Heart left ventricle (tissue), 16 donors: ENCODE measurements at regions not wholly inside any gene's neighbourhood (a gene's known extent, or its start where the extent isn't known, plus 50 kb on each side); places are given as distances from the start of the nearest gene placed in this dataset.

ENCODE experiments used
- ATAC-seq, 4 donors: fragments of 200-7000 bp; cut with Tn5 transposase; one replicate each; pipeline ENCODE4 v1.9.1; 2020 to 2022; ENCODE audit warnings: moderate library complexity in 4 of 4, mild to moderate bottlenecking in 3 of 4, moderate number of reproducible peaks in 1 of 4
- DNase-seq, 5 donors: peaks; one replicate each; pipeline ENCODE4 v3.0.0-alpha.2; 2020
- H3K27ac ChIP-seq, 12 donors: fragments of 200-600 bp; sonication (generic) in 4 of 12; one replicate each; pipeline versions ENCODE4 v1.5.0 to v1.8.0; 2016 to 2022; ENCODE audit warnings: mild to moderate bottlenecking in 2 of 12
- H3K27me3 ChIP-seq, 9 donors: fragments of 200-600 bp; sonication (generic) in 2 of 9; one replicate each; pipeline versions ENCODE4 v1.5.1 to v1.8.0; 2016 to 2022; ENCODE audit warnings: mild to moderate bottlenecking in 3 of 9
- H3K36me3 ChIP-seq, 9 donors: fragments of 200-600 bp; sonication (generic) in 2 of 9; one replicate each; pipeline versions ENCODE4 v1.5.0 to v1.8.0; 2018 to 2022; ENCODE audit warnings: mild to moderate bottlenecking in 2 of 9
- H3K4me1 ChIP-seq, 12 donors: fragments of 200-600 bp; sonication (generic) in 4 of 12; one replicate each; pipeline versions ENCODE4 v1.5.0 to v1.8.0; 2016 to 2022; ENCODE audit warnings: mild to moderate bottlenecking in 3 of 12
- H3K4me3 ChIP-seq, 12 donors: fragments of 200-600 bp; sonication (generic) in 4 of 12; one replicate each; pipeline versions ENCODE4 v1.5.0 to v1.8.0; 2017 to 2022; ENCODE audit warnings: mild to moderate bottlenecking in 9 of 12, moderate library complexity in 4 of 12
- H3K9me3 ChIP-seq, 12 donors: fragments of 200-600 bp; sonication (generic) in 4 of 12; one replicate each; pipeline versions ENCODE4 v1.5.0 to v1.8.0; 2016 to 2022; ENCODE audit warnings: mild to moderate bottlenecking in 1 of 12
- CTCF ChIP-seq, 12 donors: fragments of 200-600 bp; sonication (generic) in 4 of 12; IDR thresholded peaks; one replicate each; pipeline versions ENCODE4 v1.5.0 to v1.8.0; 2018 to 2022; ENCODE audit warnings: antibody characterized with exemption in 12 of 12, mild to moderate bottlenecking in 5 of 12
- POLR2A ChIP-seq, 2 donors: fragments of 450-650 bp; IDR thresholded peaks; one replicate each; pipeline ENCODE4 v1.6.1; 2017; ENCODE audit warnings: antibody characterized with exemption in 2 of 2, mild to moderate bottlenecking in 2 of 2, moderate library complexity in 2 of 2
- WGBS, 4 donors: extraction: QIAGEN DNeasy Blood & Tissue Kit in 2 of 4; methylation state at CpG; one replicate each; pipeline versions ENCODE4 v1.1.5 to v1.1.7; 2013 to 2018; 5-methylcytosine and 5-hydroxymethylcytosine counted together
- intact Hi-C, 10 donors: fragments of 100-400 bp; cut with DNase I; formaldehyde crosslinking; loops; one replicate each; pipeline versions ENCODE4 v1.11.1 to v1.14.2; 2022
- donor health status: ischemic (EF 13 %, LVEDD 7.1; RV severe dilation, severe dysfunction).
- donor health status: healthy with polysubstance abuse.
- donor health status: DM: no; HTN: yes; CAD: no.
- donor health status: DM: no; HTN: no; CAD: no.
- donor health status: ischemic (EF 25% LVEDD 6.9; RV normal size, moderate dysfunction).
- donor health status: ischemic (EF 25% LVEDD 5.7; RV mildly dilated, moderate dysfunction).
- donor health status: healthy.
- donor health status: DM: yes; HTN: yes; CAD: no.
- donor health status: ischemic (EF 35%, LVEDD 5.7; RV mildly dilated, moderate dysfunction).
- donor health status: nonischemic (EF 11% LVEDD 7.7; RV severe dilation, severe dysfunction).
- donor health status: DM: yes; HTN: yes; CAD: no.
- donor health status: PGD.
- donor health status: ischemic (EF 29% LVEDD 5.4; RV normal size, mild dysfunction).
- donor health status: nonischemic (EF 23%, LVEDD 6.1; RV moderate dilation, normal function).

- WGBS, 4 donors = 49 to 72% (median 64%) methylated on average over 1 of the region's 1 CpG
- intact Hi-C loops = no loop called here
- ATAC-seq (no peak), DNase-seq (no peak)
- no peaks in the 10 kb centered on the region for H3K36me3 ChIP-seq
- H3K9me3 ChIP-seq = peaks cover 0 to 10% (median 0%) of the 10 kb centered on the region in 12 donors
- no peak overlapping the region for H3K27ac ChIP-seq
- TF ChIP-seq CTCF (IDR thresholded peaks at IDR 0.05) (no peak), POLR2A (IDR thresholded peaks at IDR 0.05) (no peak)
- H3K27me3 ChIP-seq = no peaks in the 10 kb centered on the region
- H3K4me1 ChIP-seq = no peaks in the 10 kb centered on the region
- H3K4me3 ChIP-seq = no peak overlapping the region
Observed at GRCh38 chr5:12169536-12169935, 265.3 kb upstream of the CTNND2 start.

GRCh38 chr5:12162863-12163262 is 258.6 kb upstream of the CTNND2 start:
- H3K27me3 ChIP-seq = no peaks in the 10 kb centered on the region
- H3K4me1 ChIP-seq = no peaks in the 10 kb centered on the region
- 55 to 67% (median 62%) methylated on average over 2 of the region's 2 CpGs for WGBS, 4 donors
- TF ChIP-seq CTCF (IDR thresholded peaks at IDR 0.05) = no peak
- TF ChIP-seq POLR2A (IDR thresholded peaks at IDR 0.05) = no peak
- intact Hi-C loops = no loop called here
- peaks cover 0 to 12% (median 1%) of the 10 kb centered on the region in 12 donors for H3K9me3 ChIP-seq
- no peak overlapping the region for H3K4me3 ChIP-seq
- H3K36me3 ChIP-seq = no peaks in the 10 kb centered on the region
- ATAC-seq = no peak
- DNase-seq = no peak
- no peak overlapping the region for H3K27ac ChIP-seq

- no peaks in the 10 kb centered on the region for H3K27me3 ChIP-seq
- intact Hi-C loops = no loop called here
- H3K36me3 ChIP-seq = no peaks in the 10 kb centered on the region
- H3K4me1 ChIP-seq = no peaks in the 10 kb centered on the region
- TF ChIP-seq POLR2A (IDR thresholded peaks at IDR 0.05) (no peak), CTCF (IDR thresholded peaks at IDR 0.05) (no peak)
- peaks cover 0 to 14% (median 0%) of the 10 kb centered on the region in 12 donors for H3K9me3 ChIP-seq
- H3K4me3 ChIP-seq = no peak overlapping the region
- ATAC-seq = no peak
- no peak for DNase-seq
- H3K27ac ChIP-seq = no peak overlapping the region
Observed at GRCh38 chr5:12147513-12147912, 243.3 kb upstream of the CTNND2 start.

GRCh38 chr5:12141496-12141895 is 237.2 kb upstream of the CTNND2 start:
- ATAC-seq (no peak), DNase-seq (no peak)
- Histone ChIP-seq H3K4me1 (no peaks in the 10 kb centered on the region), H3K4me3 (no peak overlapping the region), H3K27ac (no peak overlapping the region), H3K27me3 (no peaks in the 10 kb centered on the region), H3K36me3 (no peaks in the 10 kb centered on the region), H3K9me3 (peaks cover 0 to 15% (median 0%) of the 10 kb centered on the region in 12 donors)
- intact Hi-C loops = no loop called here
- TF ChIP-seq CTCF (IDR thresholded peaks at IDR 0.05) (no peak), POLR2A (IDR thresholded peaks at IDR 0.05) (no peak)
- WGBS, 4 donors = 65 to 72% (median 70%) methylated on average over 2 of the region's 2 CpGs
